BLaER1 (cell line): ENCODE measurements at regions not wholly inside any gene's neighbourhood (a gene's known extent, or its start where the extent isn't known, plus 50 kb on each side); places are given as distances from the start of the nearest gene placed in this dataset.

Experiments
- H3K27ac ChIP-seq: shearing (Covaris generic); formaldehyde crosslinking; 2 replicates; pipeline ENCODE4 v1.8.1; 2022
- H3K27me3 ChIP-seq: shearing (Covaris generic); formaldehyde crosslinking; 2 replicates; pipeline ENCODE4 v1.8.1; 2022
- H3K36me3 ChIP-seq: shearing (Covaris generic); formaldehyde crosslinking; 2 replicates; pipeline ENCODE4 v1.8.1; 2022
- H3K4me1 ChIP-seq: shearing (Covaris generic); formaldehyde crosslinking; 2 replicates; pipeline ENCODE4 v1.8.1; 2022
- H3K4me2 ChIP-seq: shearing (Covaris generic); formaldehyde crosslinking; 2 replicates; pipeline ENCODE4 v1.8.1; 2022
- H3K4me3 ChIP-seq: shearing (Covaris generic); formaldehyde crosslinking; 2 replicates; pipeline ENCODE4 v1.8.1; 2022
- H3K9ac ChIP-seq: shearing (Covaris generic); formaldehyde crosslinking; 2 replicates; pipeline ENCODE4 v1.8.1; 2022
- H3K9me3 ChIP-seq: shearing (Covaris generic); formaldehyde crosslinking; 2 replicates; pipeline ENCODE4 v1.8.1; 2022
- H4K20me1 ChIP-seq: shearing (Covaris generic); formaldehyde crosslinking; 2 replicates; pipeline ENCODE4 v1.8.1; 2022
- Cebpa-rat ChIP-seq: shearing (Covaris generic); IDR thresholded peaks from 2 replicates; pipeline ENCODE4 v1.8.1; 2022

GRCh38 chr7:41910940-41911600 lies 208.2 kb upstream of the INHBA start:
- H3K27ac ChIP-seq: no peak overlapping the region
- H3K27me3 ChIP-seq: no peaks in the 10 kb centered on the region
- H3K36me3 ChIP-seq: no peaks in the 10 kb centered on the region
- H3K4me1 ChIP-seq: peaks cover 12% of the 10 kb centered on the region
- no peak overlapping the region for H3K9ac ChIP-seq
- H4K20me1 ChIP-seq: no peaks in the 10 kb centered on the region
- no peak for TF ChIP-seq Cebpa-rat
- H3K9me3 ChIP-seq: no peaks in the 10 kb centered on the region; the same call in 1 of the 2 replicates
- H3K4me3 ChIP-seq: no peak overlapping the region
- H3K4me2 ChIP-seq: peak overlapping the region; percentile 31

- no peak for TF ChIP-seq Cebpa-rat
- no peak overlapping the region for H3K4me2 ChIP-seq
Observed at GRCh38 chr7:41907444-41907843, 204.6 kb upstream of the INHBA start.

GRCh38 chr7:41900532-41900931 lies 197.6 kb upstream of the INHBA start:
- Histone ChIP-seq H3K27ac (no peak overlapping the region), H3K9me3 (peaks cover 22% of the 10 kb centered on the region), H3K36me3 (no peaks in the 10 kb centered on the region), H3K4me1 (peaks cover 9% of the 10 kb centered on the region), H3K4me3 (no peak overlapping the region), H4K20me1 (no peaks in the 10 kb centered on the region), H3K4me2 (peak overlapping the region; percentile 48), H3K9ac (no peak overlapping the region), H3K27me3 (no peaks in the 10 kb centered on the region)
- no peak for TF ChIP-seq Cebpa-rat

More at GRCh38 chr7:41907444-41907843, 204.6 kb upstream of the INHBA start:
- Histone ChIP-seq H3K4me1 (peaks cover 7% of the 10 kb centered on the region), H4K20me1 (no peaks in the 10 kb centered on the region), H3K4me3 (no peak overlapping the region), H3K27ac (no peak overlapping the region), H3K9ac (no peak overlapping the region), H3K27me3 (no peaks in the 10 kb centered on the region), H3K9me3 (peaks cover 23% of the 10 kb centered on the region), H3K36me3 (no peaks in the 10 kb centered on the region)

- no peak overlapping the region for H3K9ac ChIP-seq
- peaks cover 19% of the 10 kb centered on the region for H3K9me3 ChIP-seq
- no peaks in the 10 kb centered on the region for H4K20me1 ChIP-seq
- H3K4me3 ChIP-seq: no peak overlapping the region
- H3K4me1 ChIP-seq: peaks cover 9% of the 10 kb centered on the region
- H3K27ac ChIP-seq: no peak overlapping the region
- H3K4me2 ChIP-seq: peak overlapping the region; percentile 48
- no peaks in the 10 kb centered on the region for H3K27me3 ChIP-seq
- H3K36me3 ChIP-seq: no peaks in the 10 kb centered on the region
- TF ChIP-seq Cebpa-rat: no peak
Observed at GRCh38 chr7:41899823-41900433, 197.0 kb upstream of the INHBA start.

GRCh38 chr7:41893656-41894055 lies 190.8 kb upstream of the INHBA start:
- H3K36me3 ChIP-seq: no peaks in the 10 kb centered on the region
- no peaks in the 10 kb centered on the region for H3K9me3 ChIP-seq
- no peak overlapping the region for H3K27ac ChIP-seq
- H3K27me3 ChIP-seq: no peaks in the 10 kb centered on the region
- no peaks in the 10 kb centered on the region for H4K20me1 ChIP-seq
- TF ChIP-seq Cebpa-rat: no peak
- H3K4me3 ChIP-seq: no peak overlapping the region
- no peak overlapping the region for H3K4me2 ChIP-seq
- peaks cover 10% of the 10 kb centered on the region for H3K4me1 ChIP-seq
- no peak overlapping the region for H3K9ac ChIP-seq

GRCh38 chr7:41892356-41893100 lies 189.6 kb upstream of the INHBA start:
- no peak for TF ChIP-seq Cebpa-rat
- H3K4me1 ChIP-seq: peaks cover 11% of the 10 kb centered on the region
- no peak overlapping the region for H3K27ac ChIP-seq
- H3K4me3 ChIP-seq: no peak overlapping the region
- H3K9ac ChIP-seq: no peak overlapping the region
- H3K36me3 ChIP-seq: no peaks in the 10 kb centered on the region
- no peak overlapping the region for H3K4me2 ChIP-seq
- no peaks in the 10 kb centered on the region for H4K20me1 ChIP-seq
- no peaks in the 10 kb centered on the region for H3K27me3 ChIP-seq
- no peaks in the 10 kb centered on the region for H3K9me3 ChIP-seq

GRCh38 chr7:41891950-41892349 lies 189.1 kb upstream of the INHBA start:
- TF ChIP-seq Cebpa-rat: no peak
- H3K27me3 ChIP-seq: no peaks in the 10 kb centered on the region

GRCh38 chr7:41890631-41891274 lies 187.9 kb upstream of the INHBA start:
- Histone ChIP-seq H3K4me3 (no peak overlapping the region), H3K9ac (no peak overlapping the region), H4K20me1 (no peaks in the 10 kb centered on the region), H3K4me2 (no peak overlapping the region), H3K9me3 (no peaks in the 10 kb centered on the region), H3K36me3 (no peaks in the 10 kb centered on the region), H3K27ac (no peak overlapping the region), H3K27me3 (no peaks in the 10 kb centered on the region), H3K4me1 (peaks cover 29% of the 10 kb centered on the region)
- TF ChIP-seq Cebpa-rat: no peak

More at GRCh38 chr7:41891950-41892349, 189.1 kb upstream of the INHBA start:
- no peak overlapping the region for H3K4me3 ChIP-seq
- H3K9ac ChIP-seq: no peak overlapping the region
- H3K9me3 ChIP-seq: no peaks in the 10 kb centered on the region
- no peaks in the 10 kb centered on the region for H4K20me1 ChIP-seq
- H3K4me1 ChIP-seq: peaks cover 17% of the 10 kb centered on the region
- no peak overlapping the region for H3K4me2 ChIP-seq
- H3K27ac ChIP-seq: no peak overlapping the region
- no peaks in the 10 kb centered on the region for H3K36me3 ChIP-seq

- Histone ChIP-seq H3K4me1 (peaks cover 31% of the 10 kb centered on the region), H3K36me3 (no peaks in the 10 kb centered on the region), H4K20me1 (no peaks in the 10 kb centered on the region), H3K27me3 (no peaks in the 10 kb centered on the region), H3K9ac (no peak overlapping the region; the same call in 1 of the 2 replicates), H3K9me3 (no peaks in the 10 kb centered on the region), H3K4me2 (peak overlapping the region; percentile 52), H3K4me3 (no peak overlapping the region), H3K27ac (no peak overlapping the region)
- no peak for TF ChIP-seq Cebpa-rat
Observed at GRCh38 chr7:41889472-41889871, 186.6 kb upstream of the INHBA start.

- Histone ChIP-seq H3K9me3 (no peaks in the 10 kb centered on the region), H3K9ac (no peak overlapping the region; the same call in 1 of the 2 replicates), H3K4me1 (peaks cover 31% of the 10 kb centered on the region), H3K27ac (no peak overlapping the region), H3K4me3 (no peak overlapping the region), H3K4me2 (peak overlapping the region; percentile 52), H4K20me1 (no peaks in the 10 kb centered on the region), H3K36me3 (no peaks in the 10 kb centered on the region), H3K27me3 (no peaks in the 10 kb centered on the region)
- TF ChIP-seq Cebpa-rat: no peak
Observed at GRCh38 chr7:41889040-41889439, 186.2 kb upstream of the INHBA start.
